Activated CD4-positive, alpha-beta memory T cell treated with anti-CD3 and anti-CD28 coated beads for 36 hours (primary cell): ENCODE measurements at regions not wholly inside any gene's neighbourhood (a gene's known extent, or its start where the extent isn't known, plus 50 kb on each side); places are given as distances from the start of the nearest gene placed in this dataset.

ENCODE experiments used
- CTCF ChIA-PET: fragments of 350-600 bp; sonication (Branson Sonifier 250); formaldehyde crosslinking; loops from one replicate; lab custom pipeline; 2021; ENCODE audit warnings: antibody characterized with exemption, inconsistent platforms; lab: Charles Lee
- POLR2A ChIA-PET: fragments of 350-600 bp; sonication (Branson Sonifier 250); formaldehyde crosslinking; loops from one replicate; lab custom pipeline; 2021; ENCODE audit warnings: antibody characterized with exemption; lab: Charles Lee
- DNase-seq: peaks from one replicate; pipeline ENCODE4 v3.0.0-alpha.2; 2020
- H3K27ac Mint-ChIP-seq: one replicate; pipeline ENCODE4 v1.8.0; 2021; ENCODE audit warnings: mixed read lengths
- H3K27me3 Mint-ChIP-seq: one replicate; pipeline ENCODE4 v1.8.0; 2021; ENCODE audit warnings: mixed read lengths
- H3K36me3 Mint-ChIP-seq: one replicate; pipeline ENCODE4 v1.8.0; 2021; ENCODE audit warnings: mixed read lengths
- H3K4me1 Mint-ChIP-seq: one replicate; pipeline ENCODE4 v1.8.0; 2021; ENCODE audit warnings: low read depth, mixed read lengths
- H3K4me3 Mint-ChIP-seq: one replicate; pipeline ENCODE4 v1.8.0; 2021; ENCODE audit warnings: mild to moderate bottlenecking, mixed read lengths
- H3K9me3 Mint-ChIP-seq: one replicate; pipeline ENCODE4 v1.8.0; 2021; ENCODE audit warnings: mixed read lengths
- intact Hi-C: fragments of 100-400 bp; cut with micrococcal nuclease; formaldehyde crosslinking; loops from one replicate; pipeline ENCODE4 v1.15.1; 2023

DNA sequence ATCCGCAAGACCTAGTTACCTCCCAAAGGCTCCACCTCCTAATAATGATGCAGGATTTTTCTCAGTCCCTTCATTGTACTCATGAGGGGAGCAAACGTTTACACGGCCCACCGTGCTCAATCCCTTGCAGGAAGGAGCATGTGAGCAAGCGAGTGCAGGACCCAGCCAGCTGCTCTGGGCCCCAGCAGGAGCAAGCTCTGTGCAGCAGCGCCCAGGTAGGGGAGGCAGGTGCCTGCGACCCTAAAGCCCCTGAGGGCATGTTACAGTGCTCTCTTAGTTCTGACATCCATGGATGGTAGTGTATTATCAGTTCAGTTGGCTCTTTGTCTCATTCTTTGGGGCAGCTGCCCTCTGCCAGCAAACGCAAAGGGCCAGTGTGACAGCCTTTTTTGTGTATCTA lies 143.4 kb downstream of the TBXT start:
- ChIA-PET CTCF (no interaction called here), POLR2A (no interaction called here)
- intact Hi-C loops, result no loop called here
- no peaks in the 10 kb centered on the region for H3K4me1 Mint-ChIP-seq
- no peak for DNase-seq
- no peaks in the 10 kb centered on the region for H3K27me3 Mint-ChIP-seq
- H3K36me3 Mint-ChIP-seq, result no peaks in the 10 kb centered on the region
- H3K27ac Mint-ChIP-seq, result no peak overlapping the region
- no peak overlapping the region for H3K4me3 Mint-ChIP-seq
- peaks cover 2% of the 10 kb centered on the region for H3K9me3 Mint-ChIP-seq

DNA sequence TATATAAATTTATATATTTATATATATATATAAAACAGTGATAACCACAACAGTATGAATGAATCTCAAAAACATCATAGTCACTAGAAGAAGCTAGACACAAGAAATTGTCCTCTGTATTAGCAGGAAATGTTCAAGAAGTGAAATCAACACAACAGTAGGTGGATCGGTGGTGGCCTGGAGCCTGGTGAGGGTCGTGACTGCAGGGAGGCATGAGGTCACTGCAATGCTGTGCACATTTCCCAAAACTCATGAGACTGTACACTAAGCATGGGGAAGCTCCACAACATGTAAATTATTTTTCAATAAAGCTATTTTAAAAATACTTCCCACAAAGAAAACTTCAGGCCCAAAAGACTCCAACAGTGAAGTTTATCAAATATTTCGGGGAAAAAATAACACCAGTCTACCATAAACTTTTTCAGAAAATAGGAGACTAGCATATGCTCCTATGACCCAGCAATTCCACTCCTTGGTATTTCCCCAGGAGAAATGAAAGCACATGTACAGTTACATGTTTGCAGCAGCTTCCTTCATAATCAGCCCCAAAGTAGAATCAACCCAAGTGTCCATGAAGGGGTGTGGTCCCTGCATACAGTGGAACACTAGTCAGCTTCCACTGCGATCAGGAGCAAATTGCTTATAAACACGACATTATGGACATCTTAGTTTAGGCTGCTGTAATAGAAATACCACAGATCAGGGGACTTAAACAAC lies 144.2 kb downstream of the TBXT start:
- intact Hi-C loops, result no loop called here
- no peaks in the 10 kb centered on the region for H3K36me3 Mint-ChIP-seq
- peaks cover 2% of the 10 kb centered on the region for H3K9me3 Mint-ChIP-seq
- DNase-seq, result no peak
- H3K4me1 Mint-ChIP-seq, result no peaks in the 10 kb centered on the region
- H3K4me3 Mint-ChIP-seq, result no peak overlapping the region
- no peak overlapping the region for H3K27ac Mint-ChIP-seq
- ChIA-PET POLR2A (no interaction called here), CTCF (no interaction called here)
- no peaks in the 10 kb centered on the region for H3K27me3 Mint-ChIP-seq

DNA sequence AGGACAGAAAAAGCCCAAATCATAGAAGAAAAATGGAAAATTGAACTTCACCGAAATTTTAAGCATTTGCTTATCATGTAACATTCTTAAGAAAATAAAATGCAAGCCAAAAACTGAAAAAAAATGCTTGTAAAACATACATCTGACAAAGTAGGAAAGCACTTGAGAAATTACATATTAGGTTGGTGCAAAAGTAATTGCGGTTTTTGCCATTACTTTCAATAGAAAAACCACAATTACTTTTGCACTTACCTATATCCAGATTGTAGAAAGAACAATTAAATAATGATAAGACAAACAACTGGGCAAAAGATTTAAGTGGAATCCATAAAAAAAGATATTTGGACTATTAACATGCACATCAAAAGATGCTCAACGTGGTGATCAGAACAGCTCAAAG lies 146.2 kb downstream of the TBXT start:
- Mint-ChIP-seq H3K4me1 (no peaks in the 10 kb centered on the region), H3K27ac (no peak overlapping the region), H3K36me3 (no peaks in the 10 kb centered on the region), H3K27me3 (no peaks in the 10 kb centered on the region), H3K4me3 (no peak overlapping the region), H3K9me3 (peaks cover 10% of the 10 kb centered on the region)
- ChIA-PET CTCF (no interaction called here), POLR2A (no interaction called here)
- intact Hi-C loops, result no loop called here
- DNase-seq, result no peak

DNA sequence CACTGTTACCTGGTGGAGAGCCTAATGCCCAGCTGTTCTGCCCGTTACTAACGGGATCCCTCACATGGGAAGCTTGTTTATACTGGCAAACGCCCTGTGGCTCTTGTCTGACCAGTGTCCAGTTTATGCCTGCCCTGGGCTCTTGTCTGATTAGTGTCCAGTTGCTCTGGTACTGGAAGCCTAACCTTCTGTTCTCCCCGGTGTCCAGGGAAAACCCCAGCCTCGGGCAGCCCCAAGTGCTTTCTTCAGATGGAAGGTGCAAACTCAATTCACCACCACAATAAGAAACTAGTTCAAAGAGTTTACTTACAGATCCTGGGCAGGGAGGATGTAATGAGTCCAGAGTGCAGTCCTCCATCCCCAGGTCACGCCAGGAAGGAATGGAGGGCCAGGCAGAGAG lies 148.4 kb downstream of the TBXT start:
- intact Hi-C loops, result no loop called here
- Mint-ChIP-seq H3K4me1 (no peaks in the 10 kb centered on the region), H3K9me3 (peaks cover 15% of the 10 kb centered on the region), H3K4me3 (no peak overlapping the region), H3K27me3 (no peaks in the 10 kb centered on the region), H3K36me3 (no peaks in the 10 kb centered on the region), H3K27ac (no peak overlapping the region)
- POLR2A ChIA-PET, result no interaction called here
- no peak for DNase-seq
- CTCF ChIA-PET, result no interaction called here

DNA sequence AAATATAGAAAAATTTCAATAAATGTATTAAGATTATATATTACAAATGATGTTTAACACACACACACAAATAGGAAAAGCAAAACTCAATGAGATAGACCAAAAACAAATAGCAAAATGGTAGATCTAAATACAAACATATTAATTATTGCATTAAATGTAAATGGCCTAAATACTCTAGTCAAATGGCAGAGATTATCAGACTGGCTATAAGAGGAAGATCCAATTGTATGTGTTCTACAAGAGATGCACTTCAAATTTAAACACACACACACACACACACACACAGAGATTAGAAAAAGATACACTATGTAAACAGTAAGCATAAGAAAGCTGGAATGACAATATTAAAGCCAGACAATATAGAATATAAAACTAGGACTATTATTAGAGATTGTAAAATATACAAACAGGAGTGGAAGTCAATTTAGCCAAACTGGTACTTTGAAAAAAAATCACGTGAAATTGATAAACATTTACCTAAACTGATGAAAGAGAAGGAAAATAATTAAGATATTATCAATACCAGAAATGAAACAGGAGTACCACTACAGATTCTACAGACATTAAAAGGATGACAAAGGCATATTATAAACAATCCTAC lies 150.5 kb downstream of the TBXT start:
- ChIA-PET CTCF (no interaction called here), POLR2A (no interaction called here)
- Mint-ChIP-seq H3K27me3 (no peaks in the 10 kb centered on the region), H3K9me3 (peaks cover 15% of the 10 kb centered on the region), H3K36me3 (no peaks in the 10 kb centered on the region), H3K4me3 (no peak overlapping the region), H3K27ac (no peak overlapping the region), H3K4me1 (no peaks in the 10 kb centered on the region)
- DNase-seq, result no peak
- intact Hi-C loops, result no loop called here

DNA sequence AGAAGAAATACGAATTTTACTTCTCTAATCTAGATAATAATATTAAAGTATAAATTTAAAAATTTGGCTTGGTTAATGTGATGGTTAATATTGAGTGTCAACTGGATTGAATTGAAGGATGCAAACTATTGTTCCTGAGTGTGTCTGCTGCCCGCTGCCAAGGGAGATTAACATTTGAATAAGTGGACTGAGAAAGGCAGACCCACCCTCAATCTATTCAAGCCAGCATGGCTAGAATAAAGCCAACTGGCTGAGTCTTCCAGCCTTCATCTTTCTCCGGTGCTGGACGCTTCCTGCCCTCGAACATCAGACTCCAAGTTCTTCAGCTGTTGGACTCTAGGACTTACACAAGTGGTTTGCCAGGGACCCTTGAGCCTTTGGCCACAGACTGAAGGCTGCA lies 152.7 kb downstream of the TBXT start:
- Mint-ChIP-seq H3K36me3 (no peaks in the 10 kb centered on the region), H3K27me3 (peaks cover 9% of the 10 kb centered on the region), H3K4me1 (no peaks in the 10 kb centered on the region), H3K4me3 (no peak overlapping the region), H3K9me3 (peaks cover 13% of the 10 kb centered on the region), H3K27ac (no peak overlapping the region)
- intact Hi-C loops, result no loop called here
- no peak for DNase-seq
- ChIA-PET POLR2A (no interaction called here), CTCF (no interaction called here)

DNA sequence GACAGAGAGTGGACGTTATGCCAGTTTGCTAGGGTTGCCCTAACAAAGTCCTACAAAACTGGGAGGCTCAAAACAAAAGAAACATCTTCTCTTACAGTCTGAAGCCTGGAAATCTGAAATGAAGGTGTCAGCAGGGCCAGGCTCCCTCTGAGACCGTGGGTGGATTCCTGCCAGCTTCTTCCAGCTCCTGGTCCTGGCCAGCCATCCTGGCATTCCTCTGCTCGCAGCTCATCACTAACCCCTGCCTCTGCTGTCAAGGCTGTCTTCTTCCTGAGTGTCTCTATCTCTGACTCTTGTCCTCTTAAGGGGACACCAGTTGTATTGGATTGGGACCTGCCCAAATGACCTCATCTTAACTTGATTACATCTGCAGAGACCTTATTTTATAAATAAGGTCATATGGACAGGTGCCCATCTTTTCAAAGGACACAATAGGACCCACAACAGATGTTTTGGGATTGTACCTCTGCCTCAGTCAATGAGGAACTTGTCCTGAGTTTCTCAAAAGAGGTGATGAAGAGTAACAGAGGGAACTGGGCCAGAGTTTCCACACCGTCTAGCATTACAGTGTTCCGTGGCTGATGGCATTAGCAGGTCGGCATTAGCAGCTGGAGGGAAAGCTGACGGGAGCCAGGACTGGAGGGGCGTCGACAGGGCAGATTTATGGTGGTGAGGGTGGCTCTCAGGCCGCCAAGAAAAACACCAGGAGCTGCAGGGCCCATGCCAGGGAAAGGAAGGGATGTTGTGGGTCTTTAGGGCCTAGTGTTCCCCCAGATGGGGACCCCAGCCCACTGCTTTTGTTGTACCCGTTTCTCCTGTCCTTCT lies 157.3 kb downstream of the TBXT start:
- Mint-ChIP-seq H3K27me3 (peaks cover 41% of the 10 kb centered on the region), H3K4me1 (peaks cover 5% of the 10 kb centered on the region), H3K4me3 (no peak overlapping the region), H3K27ac (no peak overlapping the region), H3K36me3 (no peaks in the 10 kb centered on the region), H3K9me3 (peaks cover 2% of the 10 kb centered on the region)
- ChIA-PET CTCF (no interaction called here), POLR2A (no interaction called here)
- no peak for DNase-seq
- intact Hi-C loops, result no loop called here

DNA sequence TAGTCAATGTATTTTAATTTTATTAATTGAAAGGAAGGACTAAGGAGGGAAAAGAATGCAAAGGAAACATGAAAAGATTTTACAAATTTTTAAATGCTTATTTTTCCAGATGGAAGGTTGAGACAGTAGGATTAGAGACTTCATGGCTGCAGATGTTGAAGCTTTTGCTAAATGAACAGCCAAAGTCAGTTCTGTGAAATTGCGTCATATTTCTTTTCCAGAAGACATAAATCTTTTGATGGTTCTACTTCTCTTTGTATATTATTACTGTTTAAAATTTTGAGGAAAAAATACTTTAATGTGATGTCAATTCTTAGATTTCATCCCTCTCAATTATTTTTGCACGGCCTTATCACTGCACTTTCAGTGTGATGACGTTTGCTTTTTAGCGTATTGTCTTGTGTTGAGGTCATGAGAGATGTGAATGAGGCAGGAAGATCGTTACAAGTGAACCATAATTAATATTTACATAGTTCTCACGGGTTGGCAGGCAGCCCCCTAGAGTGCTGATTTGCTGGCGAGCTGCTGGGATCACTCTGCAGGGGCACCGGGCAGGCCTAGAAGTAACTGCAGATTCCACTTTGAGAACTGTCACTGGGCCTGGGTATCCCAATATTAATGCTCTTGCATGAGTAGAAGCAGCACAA lies 158.1 kb downstream of the TBXT start:
- Mint-ChIP-seq H3K36me3 (no peaks in the 10 kb centered on the region), H3K27me3 (peaks cover 48% of the 10 kb centered on the region), H3K9me3 (no peaks in the 10 kb centered on the region), H3K27ac (no peak overlapping the region), H3K4me3 (no peak overlapping the region), H3K4me1 (peaks cover 5% of the 10 kb centered on the region)
- ChIA-PET CTCF (no interaction called here), POLR2A (no interaction called here)
- intact Hi-C loops, result loop anchor here (5.0 kb wide), 1 partner anchor 342 kb away; no protein-coding TSS in a partner anchor
- DNase-seq, result no peak

DNA sequence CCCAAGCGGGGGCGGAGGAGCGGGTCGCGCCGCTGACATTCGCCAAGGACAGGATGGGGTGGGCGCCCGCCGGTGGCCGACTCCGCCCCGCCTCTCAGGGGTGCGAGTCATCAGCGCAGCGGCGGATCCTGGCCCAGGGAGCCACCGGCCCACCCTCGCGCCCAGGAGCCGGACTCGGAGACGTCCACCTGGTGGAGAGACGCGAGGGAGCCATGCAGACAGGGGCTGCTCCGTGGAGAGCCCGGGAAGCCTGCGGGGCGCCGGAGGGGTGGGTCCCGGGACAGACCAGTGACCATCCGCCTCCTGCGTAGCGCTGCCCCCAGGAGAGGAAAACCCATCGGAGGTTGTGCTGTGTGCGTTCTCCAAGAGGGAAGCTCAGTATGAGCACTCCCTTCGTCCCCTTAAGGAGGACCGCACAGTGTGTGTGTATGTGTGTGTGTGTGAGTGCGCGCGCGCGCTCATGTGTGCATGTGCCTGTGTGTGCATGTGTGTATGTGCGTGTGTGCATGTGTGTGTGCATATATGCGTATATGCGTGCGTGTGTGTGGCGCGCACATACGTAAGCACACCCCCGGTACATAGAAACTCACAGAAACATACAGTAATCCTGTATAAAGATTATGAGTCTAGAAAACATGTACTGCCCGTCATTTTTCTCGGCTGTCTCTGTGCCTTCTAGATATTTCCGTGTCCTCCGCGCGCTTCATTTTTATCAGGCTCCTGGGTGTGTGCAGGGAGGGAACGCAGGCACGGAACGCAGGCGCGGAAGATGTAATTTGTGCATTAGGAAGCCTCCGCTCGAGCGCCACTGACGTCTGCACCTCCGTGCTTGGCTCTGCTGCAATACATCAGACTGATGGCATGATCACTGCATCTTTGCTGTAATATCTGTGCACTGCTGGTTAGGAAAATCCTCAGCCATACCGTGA lies 158.9 kb downstream of the TBXT start:
- DNase-seq, result no peak
- Mint-ChIP-seq H3K36me3 (no peaks in the 10 kb centered on the region), H3K4me3 (no peak overlapping the region), H3K4me1 (peaks cover 5% of the 10 kb centered on the region), H3K27ac (no peak overlapping the region), H3K9me3 (no peaks in the 10 kb centered on the region), H3K27me3 (peaks cover 53% of the 10 kb centered on the region)
- intact Hi-C loops, result loop anchor here (5.0 kb wide), 1 partner anchor 341 kb away; no protein-coding TSS in a partner anchor
- ChIA-PET POLR2A (no interaction called here), CTCF (no interaction called here)

DNA sequence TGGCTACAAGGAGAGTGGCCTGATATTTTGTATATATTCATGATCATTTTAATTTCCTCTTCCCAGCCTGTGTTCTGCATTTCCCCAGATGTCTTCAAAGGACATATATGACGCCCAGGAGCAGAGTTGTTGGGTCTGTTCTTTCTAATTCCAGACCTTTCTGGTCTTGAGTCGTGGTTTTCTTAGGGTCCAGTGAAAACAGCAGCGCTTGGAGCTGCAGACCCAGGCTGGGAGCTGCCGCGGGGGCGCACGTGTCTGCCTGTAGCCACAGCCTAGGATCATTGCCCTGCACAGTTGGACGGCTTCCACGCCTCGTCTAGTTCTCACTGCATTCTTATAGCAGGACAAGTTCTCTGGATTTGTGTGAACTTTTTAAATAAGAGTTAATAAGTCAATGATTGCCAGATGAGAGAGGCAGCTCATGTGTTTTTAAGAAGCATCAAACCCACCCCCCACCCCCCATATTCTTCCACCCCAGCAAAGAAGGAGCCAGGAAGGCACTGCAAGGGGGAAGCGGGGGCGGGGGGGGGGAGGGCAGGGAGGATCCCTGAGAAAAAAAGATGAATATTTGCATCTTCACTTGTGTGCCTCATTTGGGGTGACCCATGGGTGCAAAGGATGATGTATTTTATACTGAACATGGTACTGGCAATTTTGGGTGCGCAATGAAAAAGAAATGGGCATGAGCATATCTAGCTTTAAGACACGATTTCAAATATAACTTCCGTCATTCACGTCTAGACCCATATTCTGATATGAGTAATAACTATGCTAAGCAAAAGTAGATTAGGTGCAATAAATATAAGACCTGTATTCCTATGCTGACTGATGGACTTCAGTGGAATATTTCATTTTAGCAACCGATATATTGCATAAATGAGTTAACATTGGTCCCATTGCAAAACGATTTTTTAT lies 160.0 kb downstream of the TBXT start:
- H3K36me3 Mint-ChIP-seq, result no peaks in the 10 kb centered on the region
- no peak for DNase-seq
- no peak overlapping the region for H3K4me3 Mint-ChIP-seq
- intact Hi-C loops, result loop anchor here (5.0 kb wide), 1 partner anchor 340 kb away; no protein-coding TSS in a partner anchor
- POLR2A ChIA-PET, result no interaction called here
- CTCF ChIA-PET, result no interaction called here
- no peak overlapping the region for H3K27ac Mint-ChIP-seq
- peaks cover 5% of the 10 kb centered on the region for H3K4me1 Mint-ChIP-seq
- H3K27me3 Mint-ChIP-seq, result peaks cover 57% of the 10 kb centered on the region
- H3K9me3 Mint-ChIP-seq, result no peaks in the 10 kb centered on the region

DNA sequence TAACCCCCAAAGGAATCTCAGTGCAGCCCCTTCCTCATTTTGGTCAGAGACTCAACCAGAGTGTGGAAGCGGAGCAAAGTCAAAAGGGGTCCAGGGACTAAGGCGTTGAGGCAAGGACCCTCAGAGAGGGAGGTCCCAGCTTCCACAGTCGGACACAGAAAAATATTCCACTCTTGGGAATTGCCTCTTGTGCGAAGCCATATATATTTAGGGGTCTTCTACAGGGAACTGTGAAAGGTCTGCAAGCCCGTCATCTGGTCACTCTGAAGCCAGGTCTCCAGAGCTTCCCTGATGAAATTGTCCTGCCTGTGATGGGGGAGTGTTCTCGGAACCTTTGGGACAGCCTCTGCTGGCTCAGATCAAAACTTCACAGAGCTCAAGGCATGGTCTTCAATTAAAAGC lies 160.8 kb downstream of the TBXT start:
- intact Hi-C loops, result loop anchor here (5.0 kb wide), 1 partner anchor 340 kb away; no protein-coding TSS in a partner anchor
- no peak overlapping the region for H3K4me3 Mint-ChIP-seq
- POLR2A ChIA-PET, result no interaction called here

More for the DNA sequence above, 160.8 kb downstream of the TBXT start:
- no peaks in the 10 kb centered on the region for H3K9me3 Mint-ChIP-seq
- peaks cover 57% of the 10 kb centered on the region for H3K27me3 Mint-ChIP-seq
- H3K27ac Mint-ChIP-seq, result no peak overlapping the region
- no peaks in the 10 kb centered on the region for H3K36me3 Mint-ChIP-seq
- CTCF ChIA-PET, result no interaction called here
- no peak for DNase-seq
- H3K4me1 Mint-ChIP-seq, result peaks cover 5% of the 10 kb centered on the region
